Caco-2 (cell line): ENCODE measurements at regions not wholly inside any gene's neighbourhood (a gene's known extent, or its start where the extent isn't known, plus 50 kb on each side); places are given as distances from the start of the nearest gene placed in this dataset.

Source experiments
- BruUV-seq: library from RNA; stranded (reverse); fragments of 400-500 nt; replicated peaks from 2 replicates; lab custom pipeline; 2021; lab: Mats Ljungman, UMichigan
- CTCF ChIA-PET: fragments of 300-600 bp; sonication (Branson Sonifier 250); formaldehyde crosslinking; loops from one replicate; lab custom pipeline; 2022; ENCODE audit warnings: antibody characterized with exemption; lab: Charles Lee
- POLR2A ChIA-PET: fragments of 300-600 bp; sonication (Branson Sonifier 250); formaldehyde crosslinking; loops from one replicate; lab custom pipeline; 2022; ENCODE audit warnings: antibody characterized with exemption; lab: Charles Lee
- DNase-seq, 2 experiments: peaks; one replicate each; pipeline versions ENCODE4 v3.0.0 to v3.0.0-alpha.2; 2020 to 2022
- H3K27me3 ChIP-seq: replicated peaks from 2 replicates; pipeline ENCODE4 v1.6.0; 2011; ENCODE audit warnings: low read length; ENCODE audit not compliant: control insufficient read depth, insufficient read depth
- H3K36me3 ChIP-seq: 2 replicates; pipeline ENCODE4 v1.5.1; 2011; ENCODE audit warnings: low read length; ENCODE audit not compliant: control insufficient read depth, insufficient read depth
- H3K4me1 ChIP-seq: fragments of 250-450 bp; sonication (Bioruptor Pico); 2 replicates; pipeline ENCODE4 v1.5.1; 2020; ENCODE audit warnings: mild to moderate bottlenecking
- H3K4me3 ChIP-seq: 2 replicates; pipeline ENCODE4 v1.5.1; 2011; ENCODE audit warnings: low read depth, mild to moderate bottlenecking, control low read depth, low read length
- H3K9me3 ChIP-seq: fragments of 250-450 bp; sonication (Bioruptor Pico); 2 replicates; pipeline ENCODE4 v1.5.1; 2020; ENCODE audit warnings: mild to moderate bottlenecking, moderate library complexity
- H3K27ac Mint-ChIP-seq: one replicate; pipeline ENCODE4 v1.8.0; 2022; ENCODE audit warnings: mixed read lengths; ENCODE audit not compliant: unreplicated experiment
- H3K27me3 Mint-ChIP-seq: one replicate; pipeline ENCODE4 v1.8.0; 2022; ENCODE audit warnings: mixed read lengths; ENCODE audit not compliant: insufficient read depth, unreplicated experiment
- H3K36me3 Mint-ChIP-seq: one replicate; pipeline ENCODE4 v1.8.0; 2022; ENCODE audit warnings: mild to moderate bottlenecking, mixed read lengths; ENCODE audit not compliant: insufficient read depth, unreplicated experiment
- H3K4me1 Mint-ChIP-seq: one replicate; pipeline ENCODE4 v1.8.0; 2022; ENCODE audit warnings: low read depth, mixed read lengths; ENCODE audit not compliant: unreplicated experiment
- H3K4me3 Mint-ChIP-seq: one replicate; pipeline ENCODE4 v1.8.0; 2022; ENCODE audit warnings: mild to moderate bottlenecking, moderate library complexity, mixed read lengths; ENCODE audit not compliant: unreplicated experiment
- H3K9me3 Mint-ChIP-seq: one replicate; pipeline ENCODE4 v1.8.0; 2022; ENCODE audit warnings: mixed read lengths; ENCODE audit not compliant: unreplicated experiment
- intact Hi-C: fragments of 100-400 bp; cut with micrococcal nuclease; formaldehyde crosslinking; loops from one replicate; pipeline ENCODE4 v1.10.0; 2022; ENCODE audit not compliant: unreplicated experiment
- TF ChIP-seq, protein P1 (sequence below), 2 experiments: fragments of 200-600 bp in 1 of 2; IDR thresholded peaks; 1 replicate in 1 of 2; 2 replicates in 1 of 2; pipeline versions ENCODE4 v1.5.1 to v1.8.0; 2011 to 2022; ENCODE audit warnings: antibody characterized with exemption in 1 of 2, control low read depth in 1 of 2, inconsistent platforms in 1 of 2, low read depth in 1 of 2, low read length in 1 of 2, mild to moderate bottlenecking in 1 of 2, moderate library complexity in 1 of 2; ENCODE audit not compliant: insufficient read depth in 1 of 2, severe bottlenecking in 1 of 2, unreplicated experiment in 1 of 2

DNA sequence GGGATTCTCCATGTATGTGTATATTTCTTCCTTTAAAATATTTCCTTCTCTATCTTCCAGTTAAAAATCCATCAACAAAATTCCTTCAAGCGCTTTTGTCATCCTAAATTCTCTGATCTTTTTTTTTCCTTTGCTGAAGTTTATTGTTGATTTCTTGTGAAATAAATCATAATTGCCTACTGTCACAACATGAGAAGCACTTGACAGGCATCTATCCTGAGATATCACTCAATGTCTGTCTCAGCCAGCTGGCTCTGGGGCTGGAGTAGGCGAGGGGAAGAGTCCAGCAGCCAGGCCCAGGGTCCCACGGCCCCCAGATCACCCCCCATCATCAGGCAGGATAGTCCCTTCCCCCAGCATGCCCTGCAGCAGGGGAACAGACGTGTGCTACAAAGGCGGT is 109.0 kb upstream of the TLE3 start:
- Histone ChIP-seq H3K36me3 (no peaks in the 10 kb centered on the region), H3K4me3 (no peak overlapping the region), H3K9me3 (no peaks in the 10 kb centered on the region), H3K4me1 (no peaks in the 10 kb centered on the region), H3K27me3 (no peaks in the 10 kb centered on the region)
- no TSS peak for BruUV-seq
- Mint-ChIP-seq H3K9me3 (no peaks in the 10 kb centered on the region), H3K4me3 (no peak overlapping the region), H3K36me3 (no peaks in the 10 kb centered on the region), H3K27me3 (no peaks in the 10 kb centered on the region), H3K4me1 (no peaks in the 10 kb centered on the region), H3K27ac (no peak overlapping the region)
- ChIA-PET POLR2A (no interaction called here), CTCF (no interaction called here)
- DNase-seq = no peak
- intact Hi-C loops = no loop called here
- TF ChIP-seq, protein P1, sequence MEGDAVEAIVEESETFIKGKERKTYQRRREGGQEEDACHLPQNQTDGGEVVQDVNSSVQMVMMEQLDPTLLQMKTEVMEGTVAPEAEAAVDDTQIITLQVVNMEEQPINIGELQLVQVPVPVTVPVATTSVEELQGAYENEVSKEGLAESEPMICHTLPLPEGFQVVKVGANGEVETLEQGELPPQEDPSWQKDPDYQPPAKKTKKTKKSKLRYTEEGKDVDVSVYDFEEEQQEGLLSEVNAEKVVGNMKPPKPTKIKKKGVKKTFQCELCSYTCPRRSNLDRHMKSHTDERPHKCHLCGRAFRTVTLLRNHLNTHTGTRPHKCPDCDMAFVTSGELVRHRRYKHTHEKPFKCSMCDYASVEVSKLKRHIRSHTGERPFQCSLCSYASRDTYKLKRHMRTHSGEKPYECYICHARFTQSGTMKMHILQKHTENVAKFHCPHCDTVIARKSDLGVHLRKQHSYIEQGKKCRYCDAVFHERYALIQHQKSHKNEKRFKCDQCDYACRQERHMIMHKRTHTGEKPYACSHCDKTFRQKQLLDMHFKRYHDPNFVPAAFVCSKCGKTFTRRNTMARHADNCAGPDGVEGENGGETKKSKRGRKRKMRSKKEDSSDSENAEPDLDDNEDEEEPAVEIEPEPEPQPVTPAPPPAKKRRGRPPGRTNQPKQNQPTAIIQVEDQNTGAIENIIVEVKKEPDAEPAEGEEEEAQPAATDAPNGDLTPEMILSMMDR (IDR thresholded peaks at IDR 0.05; ENCODE audit: insufficient read depth in 1 of 2, low read depth in 1 of 2, low read length in 1 of 2, severe bottlenecking in 1 of 2, unreplicated experiment in 1 of 2) = no peak

DNA sequence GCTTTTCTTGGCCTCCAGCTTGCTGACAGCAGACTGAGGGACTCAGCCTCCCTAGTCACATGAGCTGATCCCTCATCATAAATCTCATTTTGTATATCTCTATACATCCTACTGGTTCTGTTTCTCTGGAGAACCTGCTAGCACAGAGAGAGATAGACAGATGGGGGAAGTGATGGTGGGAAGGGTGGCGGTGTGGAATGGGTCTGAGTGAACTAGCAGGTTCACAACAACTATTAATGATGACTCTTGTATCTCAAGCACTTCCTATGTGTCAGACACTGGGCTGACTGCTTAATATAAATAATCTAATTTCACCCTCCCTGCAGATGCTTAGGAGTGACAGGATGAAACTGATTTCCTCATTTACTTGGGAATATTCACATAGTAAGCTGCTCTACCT is 106.9 kb upstream of the TLE3 start:
- CTCF ChIA-PET = no interaction called here
- H3K36me3 Mint-ChIP-seq = no peaks in the 10 kb centered on the region

DNA sequence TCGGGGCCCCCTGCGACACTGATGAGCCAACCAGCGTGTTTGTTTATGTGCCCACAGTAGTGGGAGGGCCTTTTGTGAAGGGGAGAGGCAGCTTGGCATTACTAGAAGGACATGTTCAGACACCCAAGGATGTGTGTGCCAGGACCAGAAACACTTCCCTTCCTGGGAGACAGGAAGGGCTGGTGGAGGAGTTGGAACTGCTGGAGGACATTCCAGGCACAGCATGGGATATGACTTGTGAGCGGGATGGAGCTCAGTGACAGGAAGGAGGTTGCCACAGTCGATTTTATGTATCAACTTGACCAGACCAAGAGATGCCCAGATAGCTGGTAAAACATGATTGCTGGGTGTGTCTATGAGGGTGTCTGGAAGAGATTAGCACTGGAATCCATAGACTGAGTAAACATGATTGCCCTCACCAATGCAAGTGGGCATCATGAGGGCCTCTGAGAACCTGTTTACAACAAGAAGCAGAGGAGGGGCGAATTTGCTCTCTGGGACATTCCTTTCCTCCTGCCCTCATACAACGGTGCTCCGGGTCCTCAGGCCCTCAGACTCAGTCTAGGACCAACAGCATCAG is 106.4 kb upstream of the TLE3 start:
- Histone ChIP-seq H3K4me1 (no peaks in the 10 kb centered on the region), H3K27me3 (no peaks in the 10 kb centered on the region), H3K36me3 (no peaks in the 10 kb centered on the region), H3K9me3 (no peaks in the 10 kb centered on the region), H3K4me3 (no peak overlapping the region)
- Mint-ChIP-seq H3K4me1 (no peaks in the 10 kb centered on the region), H3K27me3 (no peaks in the 10 kb centered on the region), H3K4me3 (no peak overlapping the region), H3K36me3 (no peaks in the 10 kb centered on the region), H3K27ac (no peak overlapping the region), H3K9me3 (no peaks in the 10 kb centered on the region)
- POLR2A ChIA-PET = no interaction called here
- no peak for DNase-seq
- TF ChIP-seq, protein P1 (IDR thresholded peaks at IDR 0.05; ENCODE audit: insufficient read depth in 1 of 2, low read depth in 1 of 2, low read length in 1 of 2, severe bottlenecking in 1 of 2, unreplicated experiment in 1 of 2) = no peak
- CTCF ChIA-PET = no interaction called here
- BruUV-seq = no TSS peak
- intact Hi-C loops = no loop called here

More for the DNA sequence above, 106.9 kb upstream of the TLE3 start:
- TF ChIP-seq, protein P1 (IDR thresholded peaks at IDR 0.05; ENCODE audit: insufficient read depth in 1 of 2, low read depth in 1 of 2, low read length in 1 of 2, severe bottlenecking in 1 of 2, unreplicated experiment in 1 of 2) = no peak
- Histone ChIP-seq H3K9me3 (no peaks in the 10 kb centered on the region), H3K27me3 (no peaks in the 10 kb centered on the region), H3K4me3 (no peak overlapping the region), H3K4me1 (no peaks in the 10 kb centered on the region), H3K36me3 (no peaks in the 10 kb centered on the region)
- intact Hi-C loops = no loop called here
- BruUV-seq = no TSS peak
- Mint-ChIP-seq H3K27me3 (no peaks in the 10 kb centered on the region), H3K4me1 (no peaks in the 10 kb centered on the region), H3K27ac (no peak overlapping the region), H3K9me3 (no peaks in the 10 kb centered on the region), H3K4me3 (no peak overlapping the region)
- no peak for DNase-seq
- POLR2A ChIA-PET = no interaction called here
